ENCODE measurements at regions not wholly inside any gene's neighbourhood (a gene's known extent, or its start where the extent isn't known, plus 50 kb on each side); places are given as distances from the start of the nearest gene placed in this dataset.

- TF ChIP-seq CTCF (IDR thresholded peaks at IDR 0.05; ENCODE audit: low read depth, low read length): no peak
- no peak overlapping the region for H3K4me3 ChIP-seq (ENCODE audit: low read depth, low read length)
Observed at GRCh38 chr14:36020120-36021029, 156.1 kb downstream of the PTCSC3 start.

DNA sequence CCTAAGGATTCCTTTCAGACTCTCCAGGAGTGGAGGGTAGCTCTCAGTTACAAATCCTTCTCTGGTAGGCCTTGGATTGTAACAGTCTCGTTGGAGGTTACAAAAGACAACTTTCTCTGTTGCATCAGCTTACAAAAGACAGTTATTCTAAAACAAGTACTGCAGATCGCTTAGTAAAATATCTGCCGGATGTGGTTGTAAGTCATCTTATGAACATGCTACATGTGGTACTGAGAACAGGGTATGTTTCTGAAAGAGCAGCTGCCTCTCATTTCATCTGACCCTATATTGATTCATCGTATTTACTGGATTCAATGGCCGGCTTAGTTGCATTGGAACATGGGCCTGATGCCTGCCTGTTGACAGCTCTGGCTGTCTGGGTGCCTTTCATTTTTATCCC lies 157.4 kb downstream of the PTCSC3 start:
- no peak for TF ChIP-seq CTCF (IDR thresholded peaks at IDR 0.05; ENCODE audit: low read depth, low read length)
- no peak overlapping the region for H3K4me3 ChIP-seq (ENCODE audit: low read depth, low read length)

DNA sequence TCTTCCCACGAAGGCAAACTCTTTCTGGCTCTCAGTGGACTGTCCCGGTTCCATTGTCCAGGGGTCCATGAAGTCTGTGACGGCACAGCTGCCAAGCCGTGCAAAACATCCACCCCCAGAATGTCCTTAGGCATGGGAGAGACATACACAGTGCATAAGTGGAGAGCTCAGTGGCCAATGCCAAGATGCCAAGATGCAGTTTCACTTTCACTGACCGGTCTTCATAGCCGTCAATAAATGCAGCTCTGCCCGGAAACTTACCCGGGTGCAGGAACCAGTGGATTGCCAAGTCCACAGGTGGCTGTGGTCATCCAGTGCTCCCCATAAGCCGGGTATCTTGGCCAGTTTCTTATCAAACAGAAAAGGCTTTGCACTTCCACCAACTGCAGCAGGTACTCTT lies 162.3 kb downstream of the PTCSC3 start:
- H3K4me3 ChIP-seq (ENCODE audit: low read depth, low read length): no peak overlapping the region
- TF ChIP-seq CTCF (IDR thresholded peaks at IDR 0.05; ENCODE audit: low read depth, low read length): no peak

DNA sequence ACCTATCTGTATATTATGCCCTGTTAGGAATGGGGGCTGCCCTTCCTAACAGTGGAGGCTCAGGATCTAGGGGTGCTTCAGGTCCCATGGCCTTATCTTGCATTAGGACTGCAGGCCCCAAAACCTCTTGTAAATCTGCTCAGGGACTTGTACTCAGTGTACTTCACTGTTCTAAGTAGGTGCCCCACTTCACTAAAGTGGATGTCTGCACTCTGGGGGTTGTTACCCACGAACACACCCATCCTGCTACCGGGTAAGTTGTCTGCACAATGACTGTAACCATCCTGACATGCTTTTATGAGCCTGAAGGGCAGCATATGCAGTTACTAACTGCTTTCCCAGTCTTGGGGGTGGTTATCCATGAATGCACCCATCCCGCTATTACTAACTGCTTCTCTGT lies 163.0 kb downstream of the PTCSC3 start:
- H3K4me3 ChIP-seq (ENCODE audit: low read depth, low read length): no peak overlapping the region
- TF ChIP-seq CTCF (IDR thresholded peaks at IDR 0.05; ENCODE audit: low read depth, low read length): no peak

GRCh38 chr14:36012621-36013020 lies 163.9 kb downstream of the PTCSC3 start:
- no peak for TF ChIP-seq CTCF (IDR thresholded peaks at IDR 0.05; ENCODE audit: low read depth, low read length)
- no peak overlapping the region for H3K4me3 ChIP-seq (ENCODE audit: low read depth, low read length)

DNA sequence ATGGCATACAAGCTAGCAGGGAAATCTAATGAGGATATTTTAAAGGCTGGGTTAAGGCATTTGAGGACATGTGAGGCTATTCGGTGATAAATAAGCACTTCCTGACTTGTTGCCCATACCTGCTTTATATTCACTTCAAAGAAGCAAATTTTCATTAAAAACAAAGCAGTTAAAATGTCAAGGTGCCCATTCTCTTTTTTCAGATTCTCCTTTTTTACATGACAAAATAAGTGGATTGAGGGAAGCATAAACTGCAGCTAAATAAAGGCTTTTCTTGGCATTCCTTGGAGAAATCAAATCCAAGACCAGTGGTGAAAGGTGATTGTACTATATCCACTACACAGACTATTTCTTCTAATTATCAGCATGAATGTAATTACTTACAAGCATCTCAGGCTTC lies 166.9 kb downstream of the PTCSC3 start:
- TF ChIP-seq CTCF (IDR thresholded peaks at IDR 0.05; ENCODE audit: low read depth, low read length): no peak
- H3K4me3 ChIP-seq (ENCODE audit: low read depth, low read length): no peak overlapping the region

GRCh38 chr14:36006623-36007022 lies 169.9 kb downstream of the PTCSC3 start:
- no peak for TF ChIP-seq CTCF (IDR thresholded peaks at IDR 0.05; ENCODE audit: low read depth, low read length)
- H3K4me3 ChIP-seq (ENCODE audit: low read depth, low read length): no peak overlapping the region
